Esophagus muscularis mucosa (tissue), 4 donors: ENCODE measurements at regions not wholly inside any gene's neighbourhood (a gene's known extent, or its start where the extent isn't known, plus 50 kb on each side); places are given as distances from the start of the nearest gene placed in this dataset.

Experiments used
- DNase-seq: peaks from one replicate; pipeline ENCODE4 v3.0.0-alpha.2; 2017; ENCODE audit errors: extremely low spot score
- H3K27ac ChIP-seq, 4 donors: fragments of 200-600 bp; sonication (generic); replicated peaks in 1 of 4; 1 replicate in 3 of 4; 2 replicates in 1 of 4; pipeline ENCODE4 v1.5.1; 2016 to 2019; ENCODE audit warnings: mild to moderate bottlenecking in 1 of 4
- H3K27me3 ChIP-seq, 4 donors: fragments of 200-600 bp; sonication (generic); one replicate each; pipeline versions ENCODE4 v1.5.1 to v1.6.0; 2016 to 2019
- H3K36me3 ChIP-seq, 4 donors: fragments of 200-600 bp; sonication (generic); one replicate each; pipeline ENCODE4 v1.5.1; 2016 to 2019
- H3K4me1 ChIP-seq, 4 donors: fragments of 200-600 bp; sonication (generic); one replicate each; pipeline ENCODE4 v1.5.1; 2016 to 2019
- H3K4me3 ChIP-seq, 4 donors: fragments of 200-600 bp; sonication (generic); 1 replicate in 2 of 4; 2 replicates in 2 of 4; pipeline ENCODE4 v1.5.1; 2016 to 2019; ENCODE audit warnings: mild to moderate bottlenecking in 4 of 4, moderate library complexity in 1 of 4
- H3K9me3 ChIP-seq, 4 donors: fragments of 200-600 bp; sonication (generic); 1 replicate in 3 of 4; 2 replicates in 1 of 4; pipeline ENCODE4 v1.5.1; 2016 to 2019
- EP300 ChIP-seq: sonication (generic); formaldehyde crosslinking; IDR thresholded peaks from one replicate; pipeline ENCODE4 v1.6.1; 2017; ENCODE audit warnings: antibody characterized with exemption
- POLR2A ChIP-seq: fragments of 450-650 bp; IDR thresholded peaks from one replicate; pipeline ENCODE4 v1.6.1; 2017; ENCODE audit warnings: antibody characterized with exemption, moderate library complexity, mild to moderate bottlenecking, low read depth
- POLR2AphosphoS5 ChIP-seq, 2 donors: sonication (generic); formaldehyde crosslinking; IDR thresholded peaks; one replicate each; pipeline ENCODE4 v1.6.1; 2017; ENCODE audit warnings: antibody characterized with exemption in 2 of 2
- WGBS: methylation state at CpG from one replicate; pipeline ENCODE4 v1.1.5; 2018; 5-methylcytosine and 5-hydroxymethylcytosine counted together
- intact Hi-C: fragments of 100-400 bp; cut with DNase I; formaldehyde crosslinking; loops from one replicate; pipeline ENCODE4 v1.15.1; 2023
- TF ChIP-seq, protein P1 (sequence below), 3 experiments: fragments of 200-600 bp in 2 of 3; fragments of 450-650 bp in 1 of 3; sonication (generic) in 2 of 3; IDR thresholded peaks; one replicate each; pipeline ENCODE4 v1.5.1; 2017 to 2019; ENCODE audit warnings: antibody characterized with exemption in 3 of 3, mild to moderate bottlenecking in 2 of 3, moderate library complexity in 1 of 3

DNA sequence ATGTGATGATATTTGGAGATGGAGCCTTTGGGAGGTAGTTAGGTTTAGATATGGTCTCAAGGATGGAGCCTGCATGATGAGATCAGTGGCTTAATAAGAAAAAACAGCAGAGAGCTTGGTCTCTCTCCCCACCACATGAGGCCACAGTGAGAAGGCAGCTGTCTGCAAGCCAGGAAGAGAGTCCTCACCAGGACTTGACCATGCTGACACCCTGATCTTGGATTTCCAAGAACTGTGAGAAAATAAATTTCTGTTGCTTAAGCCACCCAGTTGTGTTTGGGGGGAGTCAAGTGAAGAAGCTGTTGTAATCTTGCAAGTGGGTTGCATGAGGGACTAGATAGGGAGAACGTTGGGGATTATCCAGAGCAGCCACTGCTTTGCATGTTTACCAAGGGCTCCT is 62.3 kb upstream of the TNFAIP8L3 start:
- no peak overlapping the region for H3K4me3 ChIP-seq
- DNase-seq = peak; percentile 78
- H3K36me3 ChIP-seq = no peaks in the 10 kb centered on the region
- intact Hi-C loops = no loop called here
- H3K27me3 ChIP-seq = no peaks in the 10 kb centered on the region
- 83% methylated on average over 1 of the region's 1 CpG for WGBS
- H3K27ac ChIP-seq = no peak overlapping the region
- peaks cover 0 to 4% (median 0%) of the 10 kb centered on the region in 4 donors for H3K4me1 ChIP-seq
- TF ChIP-seq EP300 = no peak
- TF ChIP-seq, protein P1, sequence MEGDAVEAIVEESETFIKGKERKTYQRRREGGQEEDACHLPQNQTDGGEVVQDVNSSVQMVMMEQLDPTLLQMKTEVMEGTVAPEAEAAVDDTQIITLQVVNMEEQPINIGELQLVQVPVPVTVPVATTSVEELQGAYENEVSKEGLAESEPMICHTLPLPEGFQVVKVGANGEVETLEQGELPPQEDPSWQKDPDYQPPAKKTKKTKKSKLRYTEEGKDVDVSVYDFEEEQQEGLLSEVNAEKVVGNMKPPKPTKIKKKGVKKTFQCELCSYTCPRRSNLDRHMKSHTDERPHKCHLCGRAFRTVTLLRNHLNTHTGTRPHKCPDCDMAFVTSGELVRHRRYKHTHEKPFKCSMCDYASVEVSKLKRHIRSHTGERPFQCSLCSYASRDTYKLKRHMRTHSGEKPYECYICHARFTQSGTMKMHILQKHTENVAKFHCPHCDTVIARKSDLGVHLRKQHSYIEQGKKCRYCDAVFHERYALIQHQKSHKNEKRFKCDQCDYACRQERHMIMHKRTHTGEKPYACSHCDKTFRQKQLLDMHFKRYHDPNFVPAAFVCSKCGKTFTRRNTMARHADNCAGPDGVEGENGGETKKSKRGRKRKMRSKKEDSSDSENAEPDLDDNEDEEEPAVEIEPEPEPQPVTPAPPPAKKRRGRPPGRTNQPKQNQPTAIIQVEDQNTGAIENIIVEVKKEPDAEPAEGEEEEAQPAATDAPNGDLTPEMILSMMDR (IDR thresholded peaks at IDR 0.05) = no peak
- no peak for TF ChIP-seq POLR2AphosphoS5 (IDR thresholded peaks at IDR 0.05)
- no peak for TF ChIP-seq POLR2A
- H3K9me3 ChIP-seq = no peaks in the 10 kb centered on the region

DNA sequence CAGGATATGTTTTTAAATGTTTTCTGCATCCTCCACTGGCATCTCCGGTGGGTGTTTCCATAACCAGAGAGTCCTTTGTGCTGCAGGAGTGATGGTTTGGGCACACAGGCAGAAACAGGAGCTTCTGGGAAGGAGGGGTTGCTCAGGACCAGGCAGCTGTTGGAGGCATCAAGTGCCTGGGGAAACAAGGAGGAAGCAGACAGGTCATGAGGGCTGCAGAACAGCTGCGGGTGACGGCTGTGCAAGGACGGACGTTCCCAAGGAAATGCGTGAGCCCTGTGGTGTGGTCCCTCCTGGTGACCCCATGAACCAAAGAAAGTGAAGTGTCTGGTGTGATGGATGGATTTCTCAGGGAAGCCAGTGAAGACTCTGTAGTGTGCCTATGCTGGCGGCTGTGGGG is 61.2 kb upstream of the TNFAIP8L3 start:
- Histone ChIP-seq H3K36me3 (no peaks in the 10 kb centered on the region), H3K9me3 (no peaks in the 10 kb centered on the region), H3K27ac (no peak overlapping the region), H3K27me3 (no peaks in the 10 kb centered on the region), H3K4me1 (peaks cover 0 to 4% (median 0%) of the 10 kb centered on the region in 4 donors), H3K4me3 (no peak overlapping the region)
- DNase-seq = peak; percentile 89
- no peak for TF ChIP-seq POLR2AphosphoS5 (IDR thresholded peaks at IDR 0.05)
- no peak for TF ChIP-seq EP300
- TF ChIP-seq POLR2A = no peak
- TF ChIP-seq, protein P1 (IDR thresholded peaks at IDR 0.05) = no peak
- 57% methylated on average over 7 of the region's 7 CpGs for WGBS
- intact Hi-C loops = no loop called here

DNA sequence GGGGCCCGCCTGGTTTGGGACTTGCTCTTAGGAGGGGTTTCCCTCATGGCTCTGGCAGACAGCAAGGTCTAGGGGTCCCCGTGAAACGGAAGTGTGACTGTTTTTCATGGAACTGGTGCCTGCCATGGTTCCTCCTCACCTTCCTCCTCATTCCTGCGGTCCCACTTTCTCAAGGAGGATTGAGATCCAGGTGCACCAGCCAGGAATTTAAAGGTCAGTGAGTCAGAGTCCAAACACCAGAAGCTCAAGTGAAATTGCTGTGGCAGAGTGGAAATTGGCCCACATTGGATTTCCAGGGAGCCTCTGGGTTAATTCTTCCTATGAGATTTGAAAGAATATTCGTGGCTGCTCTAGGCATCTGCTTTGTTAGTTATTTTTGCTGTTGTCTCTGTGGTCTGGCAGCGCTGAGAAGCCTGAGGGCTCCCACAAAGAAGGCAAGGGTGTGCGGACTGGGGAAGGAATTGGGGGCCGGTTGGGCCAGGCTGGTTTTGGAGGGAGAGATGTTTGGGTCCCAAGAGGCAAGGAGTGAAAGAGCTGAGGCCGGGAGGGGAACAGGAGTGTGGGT is 60.4 kb upstream of the TNFAIP8L3 start:
- no peak for TF ChIP-seq POLR2AphosphoS5 (IDR thresholded peaks at IDR 0.05)
- no peak for TF ChIP-seq EP300
- TF ChIP-seq, protein P1 (IDR thresholded peaks at IDR 0.05) = no peak
- no peak for TF ChIP-seq POLR2A
- Histone ChIP-seq H3K4me1 (peaks cover 0 to 4% (median 0%) of the 10 kb centered on the region in 4 donors), H3K27ac (no peak overlapping the region), H3K36me3 (no peaks in the 10 kb centered on the region), H3K4me3 (no peak overlapping the region), H3K9me3 (no peaks in the 10 kb centered on the region), H3K27me3 (no peaks in the 10 kb centered on the region)
- WGBS = 77% methylated on average over 9 of the region's 9 CpGs
- DNase-seq = no peak
- intact Hi-C loops = no loop called here
